ENCODE measurements at regions not wholly inside any gene's neighbourhood (a gene's known extent, or its start where the extent isn't known, plus 50 kb on each side); places are given as distances from the start of the nearest gene placed in this dataset.
"Not testable (repeated sequence)": the region's sequence is repeated elsewhere in the genome, so short reads cannot be mapped to it uniquely, and the experiment has no call there.

DNA sequence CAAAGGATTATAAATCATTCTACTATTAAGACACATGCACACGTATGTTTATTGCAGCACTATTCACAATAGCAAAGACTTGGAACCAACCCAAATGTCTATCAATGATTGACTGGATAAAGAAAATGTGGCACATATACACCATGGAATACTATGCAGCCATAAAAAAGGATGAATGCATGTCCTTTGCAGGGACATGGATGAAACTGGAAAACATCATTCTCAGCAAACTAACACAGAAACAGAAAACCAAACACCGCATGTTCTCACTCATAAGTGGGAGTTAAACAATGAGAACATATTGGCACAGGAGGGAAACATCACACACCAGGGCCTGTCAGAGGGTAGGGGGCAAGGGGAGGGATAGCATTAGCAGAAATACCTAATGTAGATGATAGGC is 646.7 kb upstream of the ARRDC3 start:
- H3K4me1 ChIP-seq (ENCODE audit: control insufficient read depth, extremely low read depth, insufficient read depth, low read length); DNase-seq (ENCODE audit: low read depth, low spot score); H2AFZ ChIP-seq (ENCODE audit: low read depth, low read length); dilution Hi-C loops (cut with MboI; ENCODE audit: extremely low pct_ligation_motif_present, low sequenced_read_pairs); H3K27ac ChIP-seq (ENCODE audit: insufficient read depth, low read depth, low read length); H3K36me3 ChIP-seq (ENCODE audit: control insufficient read depth in 2 of 2, extremely low read depth in 1 of 2, insufficient read depth in 2 of 2, low read length in 2 of 2); H3K4me3 ChIP-seq (replicated peaks in 1 of 3; ENCODE audit: insufficient read depth in 1 of 3, low read depth in 1 of 3, low read length in 3 of 3); BruUV-seq (replicated peaks); H3K27me3 ChIP-seq (ENCODE audit: control insufficient read depth in 2 of 2, insufficient read depth in 2 of 2, low read length in 2 of 2); H3K79me2 ChIP-seq (ENCODE audit: control insufficient read depth, insufficient read depth, low read length); H4K20me1 ChIP-seq (replicated peaks; ENCODE audit: control insufficient read depth, extremely low read depth, insufficient read depth, low read length); H3K9me1 ChIP-seq (replicated peaks; ENCODE audit: control insufficient read depth, extremely low read depth, insufficient read depth, low read length); CTCF ChIA-PET; intact Hi-C loops (cut with micrococcal nuclease); H3K9me3 ChIP-seq (replicated peaks; ENCODE audit: control insufficient read depth, insufficient read depth, low read length); POLR2A ChIA-PET; FAIRE-seq; H3K9ac ChIP-seq (replicated peaks; ENCODE audit: extremely low read depth, insufficient read depth, low read length); H3K4me2 ChIP-seq (ENCODE audit: insufficient read depth, low read length): not testable (repeated sequence)

DNA sequence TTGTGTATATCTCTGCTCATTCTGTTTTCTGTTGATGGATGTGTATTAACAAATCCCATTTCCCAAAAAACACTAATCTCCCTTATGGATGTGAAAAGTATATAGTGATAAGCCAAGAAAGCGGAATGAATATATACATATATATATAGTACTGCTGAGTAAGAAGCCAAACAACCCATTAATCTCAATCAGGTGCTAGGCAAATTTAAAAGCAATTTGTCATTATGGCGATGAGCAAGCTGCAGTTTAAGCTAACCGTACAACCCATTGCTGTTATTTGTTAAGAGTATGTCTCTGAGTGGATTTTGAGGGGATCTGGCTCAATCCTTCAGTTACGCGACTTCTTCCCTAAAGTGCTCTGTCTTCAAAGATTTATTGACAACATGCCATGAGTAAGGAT is 640.4 kb upstream of the ARRDC3 start:
- FAIRE-seq (no peak), DNase-seq (ENCODE audit: low read depth, low spot score) (no peak)
- Histone ChIP-seq H3K79me2 (ENCODE audit: control insufficient read depth, insufficient read depth, low read length) (no peaks in the 10 kb centered on the region), H3K4me3 (replicated peaks in 1 of 3; ENCODE audit: insufficient read depth in 1 of 3, low read depth in 1 of 3, low read length in 3 of 3) (no peak overlapping the region), H3K36me3 (ENCODE audit: control insufficient read depth in 2 of 2, extremely low read depth in 1 of 2, insufficient read depth in 2 of 2, low read length in 2 of 2) (no peaks in the 10 kb centered on the region), H3K4me1 (ENCODE audit: control insufficient read depth, extremely low read depth, insufficient read depth, low read length) (no peaks in the 10 kb centered on the region), H3K27me3 (ENCODE audit: control insufficient read depth in 2 of 2, insufficient read depth in 2 of 2, low read length in 2 of 2) (no peaks in the 10 kb centered on the region), H3K4me2 (ENCODE audit: insufficient read depth, low read length) (no peak overlapping the region), H4K20me1 (replicated peaks; ENCODE audit: control insufficient read depth, extremely low read depth, insufficient read depth, low read length) (no peaks in the 10 kb centered on the region), H3K27ac (ENCODE audit: insufficient read depth, low read depth, low read length) (no peak overlapping the region), H3K9ac (replicated peaks; ENCODE audit: extremely low read depth, insufficient read depth, low read length) (no peak overlapping the region), H3K9me1 (replicated peaks; ENCODE audit: control insufficient read depth, extremely low read depth, insufficient read depth, low read length) (no peaks in the 10 kb centered on the region), H2AFZ (ENCODE audit: low read depth, low read length) (no peak overlapping the region), H3K9me3 (replicated peaks; ENCODE audit: control insufficient read depth, insufficient read depth, low read length) (no peaks in the 10 kb centered on the region)
- TF ChIP-seq, protein P1, sequence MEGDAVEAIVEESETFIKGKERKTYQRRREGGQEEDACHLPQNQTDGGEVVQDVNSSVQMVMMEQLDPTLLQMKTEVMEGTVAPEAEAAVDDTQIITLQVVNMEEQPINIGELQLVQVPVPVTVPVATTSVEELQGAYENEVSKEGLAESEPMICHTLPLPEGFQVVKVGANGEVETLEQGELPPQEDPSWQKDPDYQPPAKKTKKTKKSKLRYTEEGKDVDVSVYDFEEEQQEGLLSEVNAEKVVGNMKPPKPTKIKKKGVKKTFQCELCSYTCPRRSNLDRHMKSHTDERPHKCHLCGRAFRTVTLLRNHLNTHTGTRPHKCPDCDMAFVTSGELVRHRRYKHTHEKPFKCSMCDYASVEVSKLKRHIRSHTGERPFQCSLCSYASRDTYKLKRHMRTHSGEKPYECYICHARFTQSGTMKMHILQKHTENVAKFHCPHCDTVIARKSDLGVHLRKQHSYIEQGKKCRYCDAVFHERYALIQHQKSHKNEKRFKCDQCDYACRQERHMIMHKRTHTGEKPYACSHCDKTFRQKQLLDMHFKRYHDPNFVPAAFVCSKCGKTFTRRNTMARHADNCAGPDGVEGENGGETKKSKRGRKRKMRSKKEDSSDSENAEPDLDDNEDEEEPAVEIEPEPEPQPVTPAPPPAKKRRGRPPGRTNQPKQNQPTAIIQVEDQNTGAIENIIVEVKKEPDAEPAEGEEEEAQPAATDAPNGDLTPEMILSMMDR (IDR thresholded peaks at IDR 0.05; ENCODE audit: extremely low read depth in 1 of 2, insufficient read depth in 1 of 2, low read depth in 1 of 2, low read length in 2 of 2), result no peak
- intact Hi-C loops (cut with micrococcal nuclease), result no loop called here
- ChIA-PET POLR2A (no interaction called here), CTCF (no interaction called here)
- no TSS peak for BruUV-seq (replicated peaks)
- dilution Hi-C loops (cut with MboI; ENCODE audit: extremely low pct_ligation_motif_present, low sequenced_read_pairs), result no loop called here

Measured in endothelial cell of umbilical vein (primary cell).